ENCODE measurements at regions not wholly inside any gene's neighbourhood (a gene's known extent, or its start where the extent isn't known, plus 50 kb on each side); places are given as distances from the start of the nearest gene placed in this dataset.

DNA sequence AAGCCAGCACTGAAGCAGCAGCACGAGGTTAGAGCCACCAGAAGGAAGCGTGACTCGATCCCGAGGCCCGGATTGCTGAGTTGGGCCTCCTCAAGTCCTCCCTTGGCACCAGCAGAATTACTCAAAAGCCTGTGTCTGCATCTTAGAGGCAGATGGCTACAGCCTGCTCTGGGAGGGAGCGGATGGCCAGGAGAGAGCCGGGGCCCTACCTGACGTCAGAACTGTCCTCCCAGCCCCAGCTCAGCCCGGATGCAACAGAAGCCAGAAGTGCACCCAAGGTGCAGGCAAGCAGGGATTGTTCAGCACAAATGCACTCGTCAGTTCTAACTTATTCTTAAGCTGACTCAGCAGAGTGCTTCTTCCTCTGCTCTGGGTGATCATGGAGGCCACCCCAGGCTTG is 155.5 kb upstream of the RPS6KA2 start:
- DNase-seq (ENCODE audit: low read depth, low spot score) = no peak
- Histone ChIP-seq H3K9me3 (ENCODE audit: control insufficient read depth, low read depth, low read length) (no peaks in the 10 kb centered on the region), H3K4me3 (ENCODE audit: control insufficient read depth in 2 of 3, extremely low read depth in 1 of 3, insufficient read depth in 2 of 3, low read depth in 1 of 3, low read length in 3 of 3) (no peak overlapping the region), H2AFZ (ENCODE audit: control insufficient read depth, low read length) (no peak overlapping the region), H3K36me3 (ENCODE audit: control insufficient read depth in 2 of 2, extremely low read depth in 1 of 2, insufficient read depth in 2 of 2, low read length in 2 of 2) (no peaks in the 10 kb centered on the region), H3K4me1 (ENCODE audit: control insufficient read depth, extremely low read depth, insufficient read depth, low read length) (no peaks in the 10 kb centered on the region), H4K20me1 (ENCODE audit: control insufficient read depth, extremely low read depth, insufficient read depth, low read length) (no peaks in the 10 kb centered on the region), H3K9ac (ENCODE audit: control insufficient read depth, extremely low read depth, insufficient read depth, low read length) (no peak overlapping the region), H3K79me2 (ENCODE audit: control insufficient read depth, insufficient read depth, low read length) (no peaks in the 10 kb centered on the region), H3K27ac (ENCODE audit: control insufficient read depth, insufficient read depth, low read length) (no peak overlapping the region), H3K9me1 (ENCODE audit: control insufficient read depth, extremely low read depth, insufficient read depth, low read length) (no peaks in the 10 kb centered on the region), H3K27me3 (ENCODE audit: control insufficient read depth, extremely low read depth, insufficient read depth, low read length) (no peaks in the 10 kb centered on the region), H3K4me2 (ENCODE audit: control insufficient read depth, extremely low read depth, insufficient read depth, low read depth, low read length) (no peak overlapping the region)
- dilution Hi-C loops (cut with MboI; ENCODE audit: extremely low pct_ligation_motif_present, low sequenced_read_pairs) = no loop called here
- no peak for FAIRE-seq
- no peak for TF ChIP-seq EZH2 (IDR thresholded peaks at IDR 0.05; ENCODE audit: low read length)
- TF ChIP-seq, protein P1, sequence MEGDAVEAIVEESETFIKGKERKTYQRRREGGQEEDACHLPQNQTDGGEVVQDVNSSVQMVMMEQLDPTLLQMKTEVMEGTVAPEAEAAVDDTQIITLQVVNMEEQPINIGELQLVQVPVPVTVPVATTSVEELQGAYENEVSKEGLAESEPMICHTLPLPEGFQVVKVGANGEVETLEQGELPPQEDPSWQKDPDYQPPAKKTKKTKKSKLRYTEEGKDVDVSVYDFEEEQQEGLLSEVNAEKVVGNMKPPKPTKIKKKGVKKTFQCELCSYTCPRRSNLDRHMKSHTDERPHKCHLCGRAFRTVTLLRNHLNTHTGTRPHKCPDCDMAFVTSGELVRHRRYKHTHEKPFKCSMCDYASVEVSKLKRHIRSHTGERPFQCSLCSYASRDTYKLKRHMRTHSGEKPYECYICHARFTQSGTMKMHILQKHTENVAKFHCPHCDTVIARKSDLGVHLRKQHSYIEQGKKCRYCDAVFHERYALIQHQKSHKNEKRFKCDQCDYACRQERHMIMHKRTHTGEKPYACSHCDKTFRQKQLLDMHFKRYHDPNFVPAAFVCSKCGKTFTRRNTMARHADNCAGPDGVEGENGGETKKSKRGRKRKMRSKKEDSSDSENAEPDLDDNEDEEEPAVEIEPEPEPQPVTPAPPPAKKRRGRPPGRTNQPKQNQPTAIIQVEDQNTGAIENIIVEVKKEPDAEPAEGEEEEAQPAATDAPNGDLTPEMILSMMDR (optimal IDR thresholded peaks at IDR 0.05 in 1 of 3, IDR thresholded peaks at IDR 0.05 in 1 of 3, conservative IDR thresholded peaks at IDR 0.05 in 1 of 3; ENCODE audit: extremely low read depth in 1 of 3, insufficient read depth in 2 of 3, low read length in 3 of 3) = no peak

DNA sequence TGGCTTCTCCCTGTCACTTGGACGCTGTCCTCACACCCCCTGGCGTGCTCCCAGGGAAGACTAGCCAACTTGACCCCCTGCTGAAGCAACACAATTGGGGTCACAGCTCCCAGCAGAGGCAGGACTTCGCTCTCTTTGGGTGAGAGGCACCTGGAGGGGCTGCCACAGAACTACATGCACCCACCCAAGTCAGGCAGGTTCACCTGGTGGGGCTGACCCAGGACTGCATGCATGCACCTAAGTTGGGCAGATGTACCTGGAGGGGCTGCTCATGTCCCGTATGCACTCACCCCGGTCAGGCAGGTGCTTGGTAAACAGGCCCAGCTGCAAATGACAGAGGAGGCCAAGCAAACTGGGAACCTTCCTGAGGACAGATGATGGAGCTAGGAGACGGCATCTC is 154.3 kb upstream of the RPS6KA2 start:
- Histone ChIP-seq H3K27ac (ENCODE audit: control insufficient read depth, insufficient read depth, low read length) (no peak overlapping the region), H3K4me3 (ENCODE audit: control insufficient read depth in 2 of 3, extremely low read depth in 1 of 3, insufficient read depth in 2 of 3, low read depth in 1 of 3, low read length in 3 of 3) (no peak overlapping the region), H2AFZ (ENCODE audit: control insufficient read depth, low read length) (no peak overlapping the region), H3K79me2 (ENCODE audit: control insufficient read depth, insufficient read depth, low read length) (no peaks in the 10 kb centered on the region), H3K4me2 (ENCODE audit: control insufficient read depth, extremely low read depth, insufficient read depth, low read depth, low read length) (no peak overlapping the region), H3K4me1 (ENCODE audit: control insufficient read depth, extremely low read depth, insufficient read depth, low read length) (no peaks in the 10 kb centered on the region), H3K27me3 (ENCODE audit: control insufficient read depth, extremely low read depth, insufficient read depth, low read length) (no peaks in the 10 kb centered on the region), H3K36me3 (ENCODE audit: control insufficient read depth in 2 of 2, extremely low read depth in 1 of 2, insufficient read depth in 2 of 2, low read length in 2 of 2) (no peaks in the 10 kb centered on the region), H3K9me3 (ENCODE audit: control insufficient read depth, low read depth, low read length) (no peaks in the 10 kb centered on the region), H4K20me1 (ENCODE audit: control insufficient read depth, extremely low read depth, insufficient read depth, low read length) (no peaks in the 10 kb centered on the region), H3K9me1 (ENCODE audit: control insufficient read depth, extremely low read depth, insufficient read depth, low read length) (no peaks in the 10 kb centered on the region), H3K9ac (ENCODE audit: control insufficient read depth, extremely low read depth, insufficient read depth, low read length) (no peak overlapping the region)
- dilution Hi-C loops (cut with MboI; ENCODE audit: extremely low pct_ligation_motif_present, low sequenced_read_pairs) = no loop called here
- no peak for DNase-seq (ENCODE audit: low read depth, low spot score)
- FAIRE-seq = no peak
- TF ChIP-seq EZH2 (IDR thresholded peaks at IDR 0.05; ENCODE audit: low read length) = no peak
- TF ChIP-seq, protein P1 (optimal IDR thresholded peaks at IDR 0.05 in 1 of 3, IDR thresholded peaks at IDR 0.05 in 1 of 3, conservative IDR thresholded peaks at IDR 0.05 in 1 of 3; ENCODE audit: extremely low read depth in 1 of 3, insufficient read depth in 2 of 3, low read length in 3 of 3) = no peak

Measured in keratinocyte (primary cell).